ENCODE measurements at regions not wholly inside any gene's neighbourhood (a gene's known extent, or its start where the extent isn't known, plus 50 kb on each side); places are given as distances from the start of the nearest gene placed in this dataset.

DNA sequence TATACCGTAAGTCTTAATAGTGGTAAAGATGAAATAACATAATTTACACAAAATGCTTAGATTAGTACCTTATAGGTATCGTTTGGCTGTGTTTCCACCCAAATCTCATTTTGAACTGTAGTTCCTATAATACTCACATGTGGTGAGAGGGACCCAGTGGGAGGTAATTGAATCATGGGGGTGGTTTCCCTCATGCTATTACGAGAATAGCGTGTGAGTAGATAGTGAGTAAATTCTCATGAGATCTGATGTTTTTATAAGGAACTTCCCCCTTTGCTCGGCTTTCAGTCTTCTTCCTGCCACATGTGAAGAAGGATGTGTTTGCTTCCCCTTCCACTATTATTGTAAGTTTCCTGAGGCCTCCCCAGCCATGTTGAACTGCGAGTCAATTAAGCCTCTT is 426.3 kb upstream of the POT1 start:
- TF ChIP-seq, protein P1, sequence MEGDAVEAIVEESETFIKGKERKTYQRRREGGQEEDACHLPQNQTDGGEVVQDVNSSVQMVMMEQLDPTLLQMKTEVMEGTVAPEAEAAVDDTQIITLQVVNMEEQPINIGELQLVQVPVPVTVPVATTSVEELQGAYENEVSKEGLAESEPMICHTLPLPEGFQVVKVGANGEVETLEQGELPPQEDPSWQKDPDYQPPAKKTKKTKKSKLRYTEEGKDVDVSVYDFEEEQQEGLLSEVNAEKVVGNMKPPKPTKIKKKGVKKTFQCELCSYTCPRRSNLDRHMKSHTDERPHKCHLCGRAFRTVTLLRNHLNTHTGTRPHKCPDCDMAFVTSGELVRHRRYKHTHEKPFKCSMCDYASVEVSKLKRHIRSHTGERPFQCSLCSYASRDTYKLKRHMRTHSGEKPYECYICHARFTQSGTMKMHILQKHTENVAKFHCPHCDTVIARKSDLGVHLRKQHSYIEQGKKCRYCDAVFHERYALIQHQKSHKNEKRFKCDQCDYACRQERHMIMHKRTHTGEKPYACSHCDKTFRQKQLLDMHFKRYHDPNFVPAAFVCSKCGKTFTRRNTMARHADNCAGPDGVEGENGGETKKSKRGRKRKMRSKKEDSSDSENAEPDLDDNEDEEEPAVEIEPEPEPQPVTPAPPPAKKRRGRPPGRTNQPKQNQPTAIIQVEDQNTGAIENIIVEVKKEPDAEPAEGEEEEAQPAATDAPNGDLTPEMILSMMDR (conservative IDR thresholded peaks at IDR 0.05 in 1 of 2, IDR thresholded peaks at IDR 0.05 in 1 of 2; ENCODE audit: extremely low read depth in 1 of 2, insufficient read depth in 1 of 2, low read depth in 1 of 2, low read length in 2 of 2) = no peak
- TF ChIP-seq EZH2 (IDR thresholded peaks at IDR 0.05; ENCODE audit: borderline replicate concordance, low read length) = no peak
